Panc1 (cell line): ENCODE measurements at regions not wholly inside any gene's neighbourhood (a gene's known extent, or its start where the extent isn't known, plus 50 kb on each side); places are given as distances from the start of the nearest gene placed in this dataset.

Experiments
- POLR2AphosphoS5 ChIP-seq: IDR thresholded peaks from 2 replicates; pipeline ENCODE4 v1.6.1; 2012; ENCODE audit warnings: mild to moderate bottlenecking, low read depth, low read length, moderate library complexity
- SIN3A ChIP-seq: IDR thresholded peaks from 2 replicates; pipeline ENCODE4 v1.6.1; 2012; ENCODE audit warnings: low read depth, mild to moderate bottlenecking, low read length, moderate library complexity, borderline replicate concordance; ENCODE audit not compliant: insufficient read depth
- TCF7L2 ChIP-seq: IDR thresholded peaks from 2 replicates; pipeline ENCODE4 v1.6.1; 2011; ENCODE audit warnings: mild to moderate bottlenecking, low read depth, low read length, inconsistent platforms
- TF ChIP-seq, protein P1 (sequence below): fragments of 450-650 bp; IDR thresholded peaks from 2 replicates; pipeline ENCODE4 v1.5.1; 2017; ENCODE audit warnings: mild to moderate bottlenecking
- TF ChIP-seq, protein P2 (sequence below), 2 experiments: IDR thresholded peaks; 2 replicates each; pipeline ENCODE4 v1.6.1; 2011 to 2012; ENCODE audit warnings: low read depth in 2 of 2, control low read depth in 1 of 2, low read length in 1 of 2, mild to moderate bottlenecking in 1 of 2, moderate library complexity in 1 of 2; ENCODE audit not compliant: insufficient read depth in 1 of 2

DNA sequence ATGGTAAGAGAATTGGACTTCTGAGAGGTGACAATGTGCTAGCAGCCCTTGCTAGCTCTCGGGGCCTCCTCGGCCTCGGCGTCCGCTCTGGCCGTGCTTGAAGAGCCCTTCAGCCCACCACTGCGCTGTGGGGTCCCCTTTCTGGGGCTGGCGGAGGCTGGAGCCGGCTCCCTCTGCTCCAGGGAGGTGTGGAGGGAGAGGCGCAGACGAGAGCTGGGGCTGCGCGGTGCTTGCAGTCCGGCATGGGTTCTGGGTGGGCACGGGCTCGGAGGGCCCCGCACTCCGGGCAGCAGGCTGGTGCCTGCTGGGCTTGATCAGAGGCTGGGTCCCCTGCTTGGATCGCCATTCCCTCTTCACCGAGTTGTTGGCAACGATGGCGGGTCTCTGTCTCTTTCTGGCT, 226.4 kb upstream of the AMIGO2 start:
- TF ChIP-seq, protein P1, sequence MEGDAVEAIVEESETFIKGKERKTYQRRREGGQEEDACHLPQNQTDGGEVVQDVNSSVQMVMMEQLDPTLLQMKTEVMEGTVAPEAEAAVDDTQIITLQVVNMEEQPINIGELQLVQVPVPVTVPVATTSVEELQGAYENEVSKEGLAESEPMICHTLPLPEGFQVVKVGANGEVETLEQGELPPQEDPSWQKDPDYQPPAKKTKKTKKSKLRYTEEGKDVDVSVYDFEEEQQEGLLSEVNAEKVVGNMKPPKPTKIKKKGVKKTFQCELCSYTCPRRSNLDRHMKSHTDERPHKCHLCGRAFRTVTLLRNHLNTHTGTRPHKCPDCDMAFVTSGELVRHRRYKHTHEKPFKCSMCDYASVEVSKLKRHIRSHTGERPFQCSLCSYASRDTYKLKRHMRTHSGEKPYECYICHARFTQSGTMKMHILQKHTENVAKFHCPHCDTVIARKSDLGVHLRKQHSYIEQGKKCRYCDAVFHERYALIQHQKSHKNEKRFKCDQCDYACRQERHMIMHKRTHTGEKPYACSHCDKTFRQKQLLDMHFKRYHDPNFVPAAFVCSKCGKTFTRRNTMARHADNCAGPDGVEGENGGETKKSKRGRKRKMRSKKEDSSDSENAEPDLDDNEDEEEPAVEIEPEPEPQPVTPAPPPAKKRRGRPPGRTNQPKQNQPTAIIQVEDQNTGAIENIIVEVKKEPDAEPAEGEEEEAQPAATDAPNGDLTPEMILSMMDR: no peak
- TF ChIP-seq POLR2AphosphoS5 (no peak), SIN3A (no peak), TCF7L2 (no peak)
- TF ChIP-seq, protein P2, sequence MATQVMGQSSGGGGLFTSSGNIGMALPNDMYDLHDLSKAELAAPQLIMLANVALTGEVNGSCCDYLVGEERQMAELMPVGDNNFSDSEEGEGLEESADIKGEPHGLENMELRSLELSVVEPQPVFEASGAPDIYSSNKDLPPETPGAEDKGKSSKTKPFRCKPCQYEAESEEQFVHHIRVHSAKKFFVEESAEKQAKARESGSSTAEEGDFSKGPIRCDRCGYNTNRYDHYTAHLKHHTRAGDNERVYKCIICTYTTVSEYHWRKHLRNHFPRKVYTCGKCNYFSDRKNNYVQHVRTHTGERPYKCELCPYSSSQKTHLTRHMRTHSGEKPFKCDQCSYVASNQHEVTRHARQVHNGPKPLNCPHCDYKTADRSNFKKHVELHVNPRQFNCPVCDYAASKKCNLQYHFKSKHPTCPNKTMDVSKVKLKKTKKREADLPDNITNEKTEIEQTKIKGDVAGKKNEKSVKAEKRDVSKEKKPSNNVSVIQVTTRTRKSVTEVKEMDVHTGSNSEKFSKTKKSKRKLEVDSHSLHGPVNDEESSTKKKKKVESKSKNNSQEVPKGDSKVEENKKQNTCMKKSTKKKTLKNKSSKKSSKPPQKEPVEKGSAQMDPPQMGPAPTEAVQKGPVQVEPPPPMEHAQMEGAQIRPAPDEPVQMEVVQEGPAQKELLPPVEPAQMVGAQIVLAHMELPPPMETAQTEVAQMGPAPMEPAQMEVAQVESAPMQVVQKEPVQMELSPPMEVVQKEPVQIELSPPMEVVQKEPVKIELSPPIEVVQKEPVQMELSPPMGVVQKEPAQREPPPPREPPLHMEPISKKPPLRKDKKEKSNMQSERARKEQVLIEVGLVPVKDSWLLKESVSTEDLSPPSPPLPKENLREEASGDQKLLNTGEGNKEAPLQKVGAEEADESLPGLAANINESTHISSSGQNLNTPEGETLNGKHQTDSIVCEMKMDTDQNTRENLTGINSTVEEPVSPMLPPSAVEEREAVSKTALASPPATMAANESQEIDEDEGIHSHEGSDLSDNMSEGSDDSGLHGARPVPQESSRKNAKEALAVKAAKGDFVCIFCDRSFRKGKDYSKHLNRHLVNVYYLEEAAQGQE (IDR thresholded peaks at IDR 0.05; ENCODE audit: insufficient read depth in 1 of 2, low read depth in 2 of 2, low read length in 1 of 2): no peak
